ENCODE measurements at regions not wholly inside any gene's neighbourhood (a gene's known extent, or its start where the extent isn't known, plus 50 kb on each side); places are given as distances from the start of the nearest gene placed in this dataset.

DNA sequence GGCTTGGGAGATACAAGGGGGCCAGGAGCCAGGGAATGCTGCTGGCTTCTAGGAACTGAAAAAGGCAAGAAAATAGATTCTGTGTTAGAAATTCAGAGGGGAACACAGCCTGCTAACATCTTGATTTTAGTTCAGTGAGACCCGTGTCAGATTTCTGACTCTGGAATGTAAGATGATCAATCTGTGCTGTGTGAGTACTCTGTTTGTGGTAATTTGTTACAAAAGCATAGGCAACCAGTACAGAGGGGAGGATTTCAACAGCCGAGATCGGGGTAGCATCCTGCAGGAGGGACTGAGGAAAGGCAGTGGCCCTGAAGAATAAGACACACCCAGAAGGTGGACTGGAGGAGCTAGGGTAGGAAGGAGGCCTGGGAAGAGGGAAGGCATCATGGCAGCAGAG is 410.0 kb upstream of the CCDC196 start:
- TF ChIP-seq CTCF (IDR thresholded peaks at IDR 0.05) (no peak), POLR2A (IDR thresholded peaks at IDR 0.05) (no peak)

All from Peyer's patch (tissue), 4 donors.